ENCODE measurements at regions not wholly inside any gene's neighbourhood (a gene's known extent, or its start where the extent isn't known, plus 50 kb on each side); places are given as distances from the start of the nearest gene placed in this dataset.
"Not testable (repeated sequence)": the region's sequence is repeated elsewhere in the genome, so short reads cannot be mapped to it uniquely, and the experiment has no call there.

- no peak overlapping the region for H2AFZ ChIP-seq (ENCODE audit: low read length, unreplicated experiment)
- no peak overlapping the region for H3K27ac ChIP-seq (ENCODE audit: low read depth, low read length)
- H3K27me3 ChIP-seq (ENCODE audit: insufficient read depth, low read length): no peaks in the 10 kb centered on the region
- H3K4me3 ChIP-seq (ENCODE audit: low read depth, low read length): no peak overlapping the region
- no peaks in the 10 kb centered on the region for H3K36me3 ChIP-seq (ENCODE audit: insufficient read depth, low read length)
- no peaks in the 10 kb centered on the region for H3K4me1 ChIP-seq (ENCODE audit: control insufficient read depth, insufficient read depth, low read length, unreplicated experiment)
- no peaks in the 10 kb centered on the region for H3K79me2 ChIP-seq (ENCODE audit: control insufficient read depth, insufficient read depth, low read length, unreplicated experiment)
Measured at GRCh38 chr21:35168735-35169134, 119.6 kb upstream of the RUNX1 start.

- Histone ChIP-seq H3K79me2 (ENCODE audit: control insufficient read depth, insufficient read depth, low read length, unreplicated experiment) (no peaks in the 10 kb centered on the region), H3K27ac (ENCODE audit: low read depth, low read length) (no peak overlapping the region), H3K4me1 (ENCODE audit: control insufficient read depth, insufficient read depth, low read length, unreplicated experiment) (no peaks in the 10 kb centered on the region), H3K27me3 (ENCODE audit: insufficient read depth, low read length) (no peaks in the 10 kb centered on the region), H3K36me3 (ENCODE audit: insufficient read depth, low read length) (no peaks in the 10 kb centered on the region), H2AFZ (ENCODE audit: low read length, unreplicated experiment) (no peak overlapping the region), H3K4me3 (ENCODE audit: low read depth, low read length) (no peak overlapping the region)
Measured at GRCh38 chr21:35164971-35165483, 115.9 kb upstream of the RUNX1 start.

GRCh38 chr21:35164380-35164779 is 115.3 kb upstream of the RUNX1 start:
- H2AFZ ChIP-seq (ENCODE audit: low read length, unreplicated experiment): no peak overlapping the region
- H3K36me3 ChIP-seq (ENCODE audit: insufficient read depth, low read length): no peaks in the 10 kb centered on the region
- H3K27me3 ChIP-seq (ENCODE audit: insufficient read depth, low read length): no peaks in the 10 kb centered on the region
- no peak overlapping the region for H3K27ac ChIP-seq (ENCODE audit: low read depth, low read length)
- no peaks in the 10 kb centered on the region for H3K79me2 ChIP-seq (ENCODE audit: control insufficient read depth, insufficient read depth, low read length, unreplicated experiment)
- peaks cover 4% of the 10 kb centered on the region for H3K4me1 ChIP-seq (ENCODE audit: control insufficient read depth, insufficient read depth, low read length, unreplicated experiment)
- H3K4me3 ChIP-seq (ENCODE audit: low read depth, low read length): no peak overlapping the region

GRCh38 chr21:35163411-35163810 is 114.3 kb upstream of the RUNX1 start:
- no peaks in the 10 kb centered on the region for H3K27me3 ChIP-seq (ENCODE audit: insufficient read depth, low read length)
- H3K4me1 ChIP-seq (ENCODE audit: control insufficient read depth, insufficient read depth, low read length, unreplicated experiment): peaks cover 4% of the 10 kb centered on the region
- H3K4me3 ChIP-seq (ENCODE audit: low read depth, low read length): no peak overlapping the region
- H2AFZ ChIP-seq (ENCODE audit: low read length, unreplicated experiment): no peak overlapping the region
- H3K27ac ChIP-seq (ENCODE audit: low read depth, low read length): no peak overlapping the region
- no peaks in the 10 kb centered on the region for H3K36me3 ChIP-seq (ENCODE audit: insufficient read depth, low read length)
- H3K79me2 ChIP-seq (ENCODE audit: control insufficient read depth, insufficient read depth, low read length, unreplicated experiment): no peaks in the 10 kb centered on the region

GRCh38 chr21:35162831-35163230 is 113.7 kb upstream of the RUNX1 start:
- H3K79me2 ChIP-seq (ENCODE audit: control insufficient read depth, insufficient read depth, low read length, unreplicated experiment): no peaks in the 10 kb centered on the region
- H3K27me3 ChIP-seq (ENCODE audit: insufficient read depth, low read length): no peaks in the 10 kb centered on the region
- H3K27ac ChIP-seq (ENCODE audit: low read depth, low read length): no peak overlapping the region
- no peaks in the 10 kb centered on the region for H3K36me3 ChIP-seq (ENCODE audit: insufficient read depth, low read length)
- peaks cover 4% of the 10 kb centered on the region for H3K4me1 ChIP-seq (ENCODE audit: control insufficient read depth, insufficient read depth, low read length, unreplicated experiment)
- H3K4me3 ChIP-seq (ENCODE audit: low read depth, low read length): no peak overlapping the region
- H2AFZ ChIP-seq (ENCODE audit: low read length, unreplicated experiment): no peak overlapping the region

- Histone ChIP-seq H3K79me2 (ENCODE audit: control insufficient read depth, insufficient read depth, low read length, unreplicated experiment) (no peaks in the 10 kb centered on the region), H3K27me3 (ENCODE audit: insufficient read depth, low read length) (no peaks in the 10 kb centered on the region), H3K4me3 (ENCODE audit: low read depth, low read length) (no peak overlapping the region), H3K36me3 (ENCODE audit: insufficient read depth, low read length) (no peaks in the 10 kb centered on the region), H3K27ac (ENCODE audit: low read depth, low read length) (peak overlapping the region; percentile 63), H3K4me1 (ENCODE audit: control insufficient read depth, insufficient read depth, low read length, unreplicated experiment) (peaks cover 4% of the 10 kb centered on the region), H2AFZ (ENCODE audit: low read length, unreplicated experiment) (no peak overlapping the region)
Measured at GRCh38 chr21:35159881-35160280, 110.8 kb upstream of the RUNX1 start.

GRCh38 chr21:35157374-35157773 is 108.3 kb upstream of the RUNX1 start:
- not testable (repeated sequence) for H2AFZ ChIP-seq (ENCODE audit: low read length, unreplicated experiment); H3K79me2 ChIP-seq (ENCODE audit: control insufficient read depth, insufficient read depth, low read length, unreplicated experiment); H3K27ac ChIP-seq (ENCODE audit: low read depth, low read length); H3K4me1 ChIP-seq (ENCODE audit: control insufficient read depth, insufficient read depth, low read length, unreplicated experiment); H3K36me3 ChIP-seq (ENCODE audit: insufficient read depth, low read length); H3K4me3 ChIP-seq (ENCODE audit: low read depth, low read length); H3K27me3 ChIP-seq (ENCODE audit: insufficient read depth, low read length)

- peaks cover 4% of the 10 kb centered on the region for H3K4me1 ChIP-seq (ENCODE audit: control insufficient read depth, insufficient read depth, low read length, unreplicated experiment)
- no peak overlapping the region for H3K27ac ChIP-seq (ENCODE audit: low read depth, low read length)
- H3K27me3 ChIP-seq (ENCODE audit: insufficient read depth, low read length): no peaks in the 10 kb centered on the region
- H3K36me3 ChIP-seq (ENCODE audit: insufficient read depth, low read length): no peaks in the 10 kb centered on the region
- H3K4me3 ChIP-seq (ENCODE audit: low read depth, low read length): no peak overlapping the region
- H2AFZ ChIP-seq (ENCODE audit: low read length, unreplicated experiment): no peak overlapping the region
- no peaks in the 10 kb centered on the region for H3K79me2 ChIP-seq (ENCODE audit: control insufficient read depth, insufficient read depth, low read length, unreplicated experiment)
Measured at GRCh38 chr21:35156293-35157278, 107.5 kb upstream of the RUNX1 start.

- Histone ChIP-seq H3K4me3 (ENCODE audit: low read depth, low read length) (no peak overlapping the region), H3K4me1 (ENCODE audit: control insufficient read depth, insufficient read depth, low read length, unreplicated experiment) (peaks cover 11% of the 10 kb centered on the region), H2AFZ (ENCODE audit: low read length, unreplicated experiment) (no peak overlapping the region), H3K36me3 (ENCODE audit: insufficient read depth, low read length) (0 out of 2 replicates have a peak, but pooled peaks cover 2% of the 10 kb centered on the region), H3K79me2 (ENCODE audit: control insufficient read depth, insufficient read depth, low read length, unreplicated experiment) (no peaks in the 10 kb centered on the region), H3K27ac (ENCODE audit: low read depth, low read length) (no peak overlapping the region), H3K27me3 (ENCODE audit: insufficient read depth, low read length) (no peaks in the 10 kb centered on the region)
Measured at GRCh38 chr21:35154788-35155187, 105.7 kb upstream of the RUNX1 start.

GRCh38 chr21:35153671-35154070 is 104.6 kb upstream of the RUNX1 start:
- Histone ChIP-seq H3K4me3 (ENCODE audit: low read depth, low read length) (no peak overlapping the region), H3K27me3 (ENCODE audit: insufficient read depth, low read length) (no peaks in the 10 kb centered on the region), H3K79me2 (ENCODE audit: control insufficient read depth, insufficient read depth, low read length, unreplicated experiment) (no peaks in the 10 kb centered on the region), H3K36me3 (ENCODE audit: insufficient read depth, low read length) (0 out of 2 replicates have a peak, but pooled peaks cover 5% of the 10 kb centered on the region), H2AFZ (ENCODE audit: low read length, unreplicated experiment) (no peak overlapping the region), H3K4me1 (ENCODE audit: control insufficient read depth, insufficient read depth, low read length, unreplicated experiment) (peaks cover 9% of the 10 kb centered on the region), H3K27ac (ENCODE audit: low read depth, low read length) (no peak overlapping the region)

All from ACC112 (cell line).